GM13977 (cell line): ENCODE measurements at regions not wholly inside any gene's neighbourhood (a gene's known extent, or its start where the extent isn't known, plus 50 kb on each side); places are given as distances from the start of the nearest gene placed in this dataset.

Experiments used
- DNase-seq: peaks from one replicate; pipeline ENCODE4 v3.0.0; 2012; ENCODE audit warnings: low spot score
- in situ Hi-C: fragments of 300-500 bp; cut with MboI; formaldehyde crosslinking; loops from one replicate; pipeline ENCODE4 v1.12.0; 2022; ENCODE audit warnings: low sequenced_read_pairs, low pct_unique_long_range_greater_than_20kb, mixed read lengths, inconsistent platforms; ENCODE audit not compliant: unreplicated experiment
- TF ChIP-seq, protein P1 (sequence below): IDR thresholded peaks from 2 replicates; pipeline ENCODE4 v1.5.1; 2012; ENCODE audit warnings: mild to moderate bottlenecking, control low read depth; ENCODE audit not compliant: insufficient read depth; ENCODE audit errors: extremely low read depth, missing control alignments

GRCh38 chr5:112608975-112609374, 128.7 kb upstream of the APC start:
- in situ Hi-C loops = no loop called here
- DNase-seq = no peak
- TF ChIP-seq, protein P1, sequence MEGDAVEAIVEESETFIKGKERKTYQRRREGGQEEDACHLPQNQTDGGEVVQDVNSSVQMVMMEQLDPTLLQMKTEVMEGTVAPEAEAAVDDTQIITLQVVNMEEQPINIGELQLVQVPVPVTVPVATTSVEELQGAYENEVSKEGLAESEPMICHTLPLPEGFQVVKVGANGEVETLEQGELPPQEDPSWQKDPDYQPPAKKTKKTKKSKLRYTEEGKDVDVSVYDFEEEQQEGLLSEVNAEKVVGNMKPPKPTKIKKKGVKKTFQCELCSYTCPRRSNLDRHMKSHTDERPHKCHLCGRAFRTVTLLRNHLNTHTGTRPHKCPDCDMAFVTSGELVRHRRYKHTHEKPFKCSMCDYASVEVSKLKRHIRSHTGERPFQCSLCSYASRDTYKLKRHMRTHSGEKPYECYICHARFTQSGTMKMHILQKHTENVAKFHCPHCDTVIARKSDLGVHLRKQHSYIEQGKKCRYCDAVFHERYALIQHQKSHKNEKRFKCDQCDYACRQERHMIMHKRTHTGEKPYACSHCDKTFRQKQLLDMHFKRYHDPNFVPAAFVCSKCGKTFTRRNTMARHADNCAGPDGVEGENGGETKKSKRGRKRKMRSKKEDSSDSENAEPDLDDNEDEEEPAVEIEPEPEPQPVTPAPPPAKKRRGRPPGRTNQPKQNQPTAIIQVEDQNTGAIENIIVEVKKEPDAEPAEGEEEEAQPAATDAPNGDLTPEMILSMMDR = no peak

DNA sequence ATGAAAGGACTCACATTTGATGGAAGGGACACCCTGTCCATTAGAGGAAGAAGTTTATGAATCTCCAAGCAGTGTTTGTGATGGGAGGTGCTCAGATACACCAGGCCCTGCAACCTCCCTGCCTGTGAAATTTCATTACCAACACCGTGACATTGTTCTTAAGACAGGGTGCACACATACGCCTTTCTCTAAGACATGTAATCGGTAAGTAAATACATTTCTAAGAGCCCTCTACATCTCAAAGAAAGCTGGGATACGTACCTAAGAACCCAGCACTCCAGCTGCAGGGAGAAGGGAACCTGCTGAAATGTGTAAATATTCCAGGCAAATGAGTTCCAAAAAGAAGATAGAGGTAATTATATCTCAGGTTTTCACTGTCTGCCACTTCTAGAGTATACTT, 125.0 kb upstream of the APC start:
- TF ChIP-seq, protein P1 = no peak
- in situ Hi-C loops = no loop called here
- no peak for DNase-seq

DNA sequence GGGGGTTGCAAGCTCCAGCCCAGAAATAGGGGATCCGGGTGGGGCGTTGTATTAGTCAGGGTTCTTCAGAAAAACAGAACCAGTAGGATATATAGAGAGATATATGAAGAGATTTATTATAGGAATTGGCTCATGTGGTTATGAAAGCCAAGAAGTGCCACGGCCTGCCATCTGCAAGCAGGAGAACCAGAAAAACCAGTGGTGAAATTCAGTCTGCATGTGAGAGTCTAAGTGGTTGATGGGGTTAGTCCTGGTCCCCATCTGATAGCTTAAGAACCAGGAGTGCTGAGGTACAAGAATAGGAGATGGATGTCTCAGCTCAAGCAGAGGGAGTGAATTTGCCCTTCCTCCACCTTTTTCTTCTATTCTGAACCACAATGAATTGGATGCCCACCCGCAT, 123.4 kb upstream of the APC start:
- TF ChIP-seq, protein P1 = no peak
- no peak for DNase-seq
- in situ Hi-C loops = no loop called here

DNA sequence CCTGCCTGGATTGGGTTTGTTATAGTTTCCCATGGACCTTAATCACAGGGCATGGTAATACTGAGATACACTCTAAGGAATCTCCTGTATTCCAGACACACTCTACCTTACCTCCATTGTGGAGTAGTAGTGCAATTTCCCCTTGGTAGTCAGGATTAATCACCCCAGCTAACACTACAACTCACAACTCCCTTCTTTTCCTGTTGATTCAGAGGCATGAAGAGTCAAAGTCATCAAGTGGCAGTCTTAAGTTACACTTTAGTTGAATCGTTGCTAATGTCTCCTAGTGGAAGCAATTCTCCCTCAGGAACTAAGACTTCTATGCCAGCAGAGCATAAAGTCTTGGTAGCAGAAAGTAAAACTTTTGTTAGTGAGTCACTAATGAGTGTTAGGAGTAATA, 122.7 kb upstream of the APC start:
- in situ Hi-C loops = no loop called here
- DNase-seq = no peak
- TF ChIP-seq, protein P1 = no peak

GRCh38 chr5:112616812-112617547, 120.7 kb upstream of the APC start:
- in situ Hi-C loops = no loop called here
- TF ChIP-seq, protein P1 = no peak
- no peak for DNase-seq

DNA sequence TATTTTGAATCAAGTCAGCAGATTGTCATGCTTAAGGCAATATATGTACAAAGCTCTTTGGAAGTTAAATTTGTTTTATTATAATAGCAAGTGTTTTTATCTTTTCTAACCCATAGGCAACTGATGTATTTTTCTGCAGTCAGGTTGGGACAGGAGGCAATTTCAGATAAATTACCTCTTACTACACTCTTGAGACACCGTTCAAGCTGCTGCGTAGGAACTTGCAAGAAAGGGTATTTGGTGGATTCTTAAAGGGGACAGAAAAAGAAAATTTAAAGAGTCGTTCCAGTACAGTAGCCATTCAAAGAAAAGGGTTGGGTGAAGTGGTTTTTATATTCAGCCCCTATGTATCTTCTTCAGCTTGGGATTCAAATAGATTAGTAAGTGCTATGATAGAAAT, 112.4 kb upstream of the APC start:
- no peak for DNase-seq
- in situ Hi-C loops = no loop called here
- TF ChIP-seq, protein P1 = no peak
